ENCODE measurements at regions not wholly inside any gene's neighbourhood (a gene's known extent, or its start where the extent isn't known, plus 50 kb on each side); places are given as distances from the start of the nearest gene placed in this dataset.
A peak's percentile ranks its signal among the peaks of the same experiment; 100 is the strongest.

GRCh38 chr11:115912484-115912945, 408.3 kb upstream of the CADM1 start:
- TF ChIP-seq POLR2A (IDR thresholded peaks at IDR 0.05), result no peak
- peak in 1 of 6 experiments; percentile 46 for TF ChIP-seq CTCF (IDR thresholded peaks at IDR 0.05)

Data from esophagus squamous epithelium (tissue), 4 donors.